Astrocyte (in vitro differentiated cells and primary cell): ENCODE measurements at regions not wholly inside any gene's neighbourhood (a gene's known extent, or its start where the extent isn't known, plus 50 kb on each side); places are given as distances from the start of the nearest gene placed in this dataset.
"Not testable (repeated sequence)": the region's sequence is repeated elsewhere in the genome, so short reads cannot be mapped to it uniquely, and the experiment has no call there.

ENCODE experiments used
- DNase-seq: peaks from one replicate; pipeline ENCODE4 v3.0.0-alpha.2; 2010; ENCODE audit warnings: low read depth
- FAIRE-seq: peaks from 2 replicates; lab custom pipeline; 2011; peaks lifted over from hg19 to GRCh38; lab: Jason Lieb, UNC
- H2AFZ ChIP-seq: 2 replicates; pipeline ENCODE4 v1.6.0; 2012; ENCODE audit warnings: low read depth, low read length, inconsistent platforms
- H3K27ac ChIP-seq: 2 replicates; pipeline ENCODE4 v1.5.1; 2011; ENCODE audit warnings: low read depth, low read length, inconsistent platforms
- H3K27me3 ChIP-seq: 2 replicates; pipeline ENCODE4 v1.6.0; 2011; ENCODE audit warnings: low read length, inconsistent platforms; ENCODE audit not compliant: insufficient read depth
- H3K36me3 ChIP-seq: 2 replicates; pipeline ENCODE4 v1.5.1; 2011; ENCODE audit warnings: low read length, inconsistent platforms; ENCODE audit not compliant: insufficient read depth
- H3K4me1 ChIP-seq: 2 replicates; pipeline ENCODE4 v1.5.1; 2011; ENCODE audit warnings: low read length, inconsistent platforms; ENCODE audit not compliant: insufficient read depth
- H3K4me2 ChIP-seq: 2 replicates; pipeline ENCODE4 v1.6.0; 2012; ENCODE audit warnings: low read length, inconsistent platforms
- H3K4me3 ChIP-seq: 2 replicates; pipeline ENCODE4 v1.5.1; 2011; ENCODE audit warnings: low read depth, mild to moderate bottlenecking, low read length, inconsistent platforms; ENCODE audit not compliant: insufficient read depth
- H3K79me2 ChIP-seq: 2 replicates; pipeline ENCODE4 v1.6.0; 2012; ENCODE audit warnings: mild to moderate bottlenecking, low read length, inconsistent platforms; ENCODE audit not compliant: insufficient read depth
- H3K9ac ChIP-seq: 2 replicates; pipeline ENCODE4 v1.6.0; 2012; ENCODE audit warnings: mild to moderate bottlenecking, low read length, inconsistent platforms
- H3K9me3 ChIP-seq: 2 replicates; pipeline ENCODE4 v1.5.1; 2012; ENCODE audit warnings: low read depth, mild to moderate bottlenecking, low read length, inconsistent platforms; ENCODE audit not compliant: insufficient read depth
- H4K20me1 ChIP-seq: 2 replicates; pipeline ENCODE4 v1.6.0; 2012; ENCODE audit warnings: low read length, inconsistent platforms; ENCODE audit not compliant: insufficient read depth
- H3K27ac Mint-ChIP-seq: one replicate; pipeline ENCODE4 v1.8.0; 2021; ENCODE audit warnings: mild to moderate bottlenecking, mixed read lengths; ENCODE audit not compliant: unreplicated experiment
- H3K27me3 Mint-ChIP-seq: one replicate; pipeline ENCODE4 v1.8.0; 2021; ENCODE audit warnings: low read depth, mixed read lengths; ENCODE audit not compliant: unreplicated experiment
- H3K36me3 Mint-ChIP-seq: one replicate; pipeline ENCODE4 v1.8.0; 2021; ENCODE audit warnings: low read depth, mixed read lengths; ENCODE audit not compliant: unreplicated experiment
- H3K4me1 Mint-ChIP-seq: one replicate; pipeline ENCODE4 v1.8.0; 2021; ENCODE audit warnings: low read depth, mixed read lengths; ENCODE audit not compliant: unreplicated experiment
- H3K4me3 Mint-ChIP-seq: one replicate; pipeline ENCODE4 v1.8.0; 2021; ENCODE audit warnings: mild to moderate bottlenecking, moderate library complexity, mixed read lengths; ENCODE audit not compliant: unreplicated experiment
- H3K9me3 Mint-ChIP-seq: one replicate; pipeline ENCODE4 v1.8.0; 2021; ENCODE audit warnings: mild to moderate bottlenecking, mixed read lengths; ENCODE audit not compliant: unreplicated experiment

- not testable (repeated sequence) for H3K27me3 ChIP-seq, H3K36me3 Mint-ChIP-seq, H3K27ac Mint-ChIP-seq, H3K4me1 ChIP-seq, H3K36me3 ChIP-seq, H3K4me2 ChIP-seq, H3K4me3 Mint-ChIP-seq, H3K9me3 ChIP-seq, H3K4me3 ChIP-seq, H3K9ac ChIP-seq, DNase-seq, H3K27ac ChIP-seq, H3K9me3 Mint-ChIP-seq, FAIRE-seq, H2AFZ ChIP-seq, H4K20me1 ChIP-seq, H3K79me2 ChIP-seq, H3K4me1 Mint-ChIP-seq, H3K27me3 Mint-ChIP-seq
Measured at GRCh38 chr2:95774322-95775192, 182.8 kb downstream of the TRIM43 start.

GRCh38 chr2:95775193-95775531 lies 183.4 kb downstream of the TRIM43 start:
- H3K27ac Mint-ChIP-seq, H3K4me1 ChIP-seq, H3K4me2 ChIP-seq, H2AFZ ChIP-seq, H3K36me3 ChIP-seq, H3K27me3 ChIP-seq, FAIRE-seq, H3K36me3 Mint-ChIP-seq, H3K27me3 Mint-ChIP-seq, H3K4me1 Mint-ChIP-seq, H3K9ac ChIP-seq, H4K20me1 ChIP-seq, H3K79me2 ChIP-seq, H3K4me3 ChIP-seq, H3K9me3 ChIP-seq, H3K27ac ChIP-seq, H3K9me3 Mint-ChIP-seq, DNase-seq, H3K4me3 Mint-ChIP-seq: not testable (repeated sequence)
